ENCODE measurements at regions not wholly inside any gene's neighbourhood (a gene's known extent, or its start where the extent isn't known, plus 50 kb on each side); places are given as distances from the start of the nearest gene placed in this dataset.

- no peak overlapping the region for H3K4me3 ChIP-seq (replicated peaks; ENCODE audit: low read depth, low read length)
- no peak for TF ChIP-seq CTCF (IDR thresholded peaks at IDR 0.05; ENCODE audit: low read depth, low read length, missing control alignments)
- DNase-seq (ENCODE audit: extremely low read depth, low read depth): no peak
Observed at GRCh38 chr15:61393524-61393923, 164.4 kb upstream of the RORA start.

- H3K4me3 ChIP-seq (replicated peaks; ENCODE audit: low read depth, low read length): no peak overlapping the region
- no peak for TF ChIP-seq CTCF (IDR thresholded peaks at IDR 0.05; ENCODE audit: low read depth, low read length, missing control alignments)
- no peak for DNase-seq (ENCODE audit: extremely low read depth, low read depth)
Observed at GRCh38 chr15:61390138-61390537, 161.0 kb upstream of the RORA start.

DNA sequence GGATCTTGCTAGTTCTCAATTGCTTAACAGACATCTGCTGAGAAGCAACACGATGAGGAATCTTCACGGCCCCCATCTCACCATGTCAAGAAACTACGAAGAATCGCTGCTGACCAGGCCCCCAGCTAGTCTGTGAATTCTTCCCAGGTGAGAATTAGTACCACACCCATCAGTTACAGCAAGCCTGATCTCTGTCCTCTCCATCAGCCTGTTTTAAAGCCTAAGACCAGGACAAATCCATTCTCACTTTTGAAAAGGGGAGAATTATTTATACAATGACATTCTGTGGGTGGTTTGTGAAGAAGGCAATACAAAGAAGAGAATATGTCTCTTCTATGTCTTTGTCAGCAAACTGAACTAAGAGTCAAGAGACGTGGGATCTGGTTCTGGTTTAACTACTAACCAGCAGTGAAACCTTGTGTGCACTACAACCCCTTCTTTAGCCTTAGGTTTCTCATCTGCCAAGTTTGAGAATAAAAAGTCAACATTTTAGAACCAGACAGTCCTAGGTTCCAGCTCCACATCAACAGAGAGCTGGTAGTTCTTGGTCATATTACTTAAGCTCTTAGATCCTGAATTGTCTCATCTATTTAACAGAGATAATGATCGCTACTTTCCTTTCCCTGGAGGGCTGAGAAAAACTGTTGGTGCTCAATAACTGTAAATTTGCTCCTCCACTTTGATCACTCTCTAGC is 160.4 kb upstream of the RORA start:
- TF ChIP-seq CTCF (IDR thresholded peaks at IDR 0.05; ENCODE audit: low read depth, low read length, missing control alignments): no peak
- DNase-seq (ENCODE audit: extremely low read depth, low read depth): no peak
- no peak overlapping the region for H3K4me3 ChIP-seq (replicated peaks; ENCODE audit: low read depth, low read length)

DNA sequence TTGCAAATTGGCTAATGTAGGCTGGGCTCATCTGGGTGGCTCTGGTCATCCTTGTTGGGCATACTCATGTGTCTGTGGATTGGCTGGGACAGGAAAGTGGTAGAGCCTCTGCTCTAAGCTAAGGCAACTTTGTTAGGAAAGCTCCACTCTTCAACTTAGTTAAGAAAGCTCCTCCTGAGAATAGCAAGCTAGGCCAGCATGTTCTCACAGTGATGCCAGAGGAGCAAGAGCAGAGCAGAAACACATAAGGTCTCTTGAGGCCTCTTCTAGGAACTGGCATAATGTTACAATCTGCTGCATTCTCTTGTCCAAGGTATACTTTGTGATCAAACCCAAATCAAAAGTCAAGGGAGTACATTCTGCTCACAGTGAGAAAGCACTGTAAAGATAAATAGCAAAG is 158.6 kb upstream of the RORA start:
- TF ChIP-seq CTCF (IDR thresholded peaks at IDR 0.05; ENCODE audit: low read depth, low read length, missing control alignments): no peak
- H3K4me3 ChIP-seq (replicated peaks; ENCODE audit: low read depth, low read length): no peak overlapping the region

DNA sequence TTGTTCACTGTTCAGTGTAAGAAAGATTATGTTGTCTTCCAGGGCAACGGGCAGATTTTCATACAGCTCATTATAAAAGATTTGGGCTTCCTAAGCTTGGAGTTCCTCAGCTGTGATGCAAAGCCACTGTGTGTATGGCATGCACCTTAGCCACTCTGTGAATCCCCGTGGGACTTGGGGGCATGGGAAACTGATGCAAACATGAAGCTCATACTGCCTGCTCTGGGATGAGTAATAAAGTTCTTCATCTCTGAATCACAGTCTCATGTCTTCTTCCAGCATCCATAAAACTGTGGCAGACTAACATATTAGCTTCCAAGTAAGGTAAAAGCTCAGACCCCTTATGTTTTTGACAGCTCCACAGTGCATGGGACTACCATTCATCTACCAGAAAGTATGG is 154.3 kb upstream of the RORA start:
- no peak overlapping the region for H3K4me3 ChIP-seq (replicated peaks; ENCODE audit: low read depth, low read length)
- DNase-seq (ENCODE audit: extremely low read depth, low read depth): no peak
- no peak for TF ChIP-seq CTCF (IDR thresholded peaks at IDR 0.05; ENCODE audit: low read depth, low read length, missing control alignments)

More for the DNA sequence above, 158.6 kb upstream of the RORA start:
- no peak for DNase-seq (ENCODE audit: extremely low read depth, low read depth)

DNA sequence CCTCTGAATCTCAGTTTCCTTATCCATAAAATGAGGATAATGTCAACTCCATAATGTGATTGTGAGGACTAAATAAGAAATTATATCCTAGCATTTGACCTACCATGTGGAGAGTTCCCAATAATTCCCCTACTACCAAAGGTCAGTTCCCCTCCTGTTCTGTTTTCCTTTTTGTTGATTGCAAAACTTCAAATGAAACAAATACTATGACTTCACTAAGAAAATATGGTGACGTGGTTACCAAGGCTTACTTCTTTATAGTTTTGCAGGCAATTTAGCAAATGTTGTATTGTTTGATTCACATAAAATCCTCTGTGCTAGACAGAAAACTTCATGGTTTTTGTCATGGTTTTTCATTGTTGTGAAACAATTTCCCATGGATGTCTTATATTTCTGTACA is 153.8 kb upstream of the RORA start:
- TF ChIP-seq CTCF (IDR thresholded peaks at IDR 0.05; ENCODE audit: low read depth, low read length, missing control alignments): no peak
- no peak overlapping the region for H3K4me3 ChIP-seq (replicated peaks; ENCODE audit: low read depth, low read length)
- DNase-seq (ENCODE audit: extremely low read depth, low read depth): no peak

DNA sequence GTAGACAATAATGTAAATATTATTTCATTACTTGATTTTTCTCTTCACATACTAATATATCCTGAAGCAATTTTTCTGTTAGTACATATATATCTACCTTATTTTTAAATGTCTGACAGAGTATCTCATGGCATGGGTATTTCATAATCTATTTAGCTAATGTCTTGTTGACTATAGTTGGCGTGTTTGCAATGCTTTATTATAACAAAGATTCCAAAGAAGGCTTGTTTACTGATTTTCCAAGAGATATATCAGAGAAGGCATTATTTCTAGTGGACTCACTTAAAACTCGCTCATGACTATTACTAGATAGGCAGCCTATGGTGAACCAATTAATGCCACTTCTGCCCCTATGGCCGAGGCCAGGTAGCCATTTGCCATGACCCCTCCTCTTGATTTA is 152.4 kb upstream of the RORA start:
- TF ChIP-seq CTCF (IDR thresholded peaks at IDR 0.05; ENCODE audit: low read depth, low read length, missing control alignments): no peak
- H3K4me3 ChIP-seq (replicated peaks; ENCODE audit: low read depth, low read length): no peak overlapping the region
- no peak for DNase-seq (ENCODE audit: extremely low read depth, low read depth)

Measured in HFF-Myc (cell line).